Ectodermal cell (in vitro differentiated cells): ENCODE measurements at regions not wholly inside any gene's neighbourhood (a gene's known extent, or its start where the extent isn't known, plus 50 kb on each side); places are given as distances from the start of the nearest gene placed in this dataset.

Source experiments
- H3K27ac ChIP-seq: 2 replicates; pipeline ENCODE4 v1.7.0; 2013; ENCODE audit warnings: mild to moderate bottlenecking, low read depth, low read length; ENCODE audit not compliant: insufficient read depth, poor library complexity, severe bottlenecking
- H3K27me3 ChIP-seq: 2 replicates; pipeline ENCODE4 v1.7.0; 2013; ENCODE audit warnings: mild to moderate bottlenecking, low read length; ENCODE audit not compliant: insufficient read depth, control insufficient read depth, poor library complexity, severe bottlenecking
- H3K36me3 ChIP-seq: one replicate; pipeline ENCODE4 v1.7.0; 2013; ENCODE audit warnings: low read length; ENCODE audit not compliant: control insufficient read depth, insufficient read depth
- H3K4me1 ChIP-seq: one replicate; pipeline ENCODE4 v1.7.0; 2013; ENCODE audit warnings: low read length; ENCODE audit not compliant: control insufficient read depth, insufficient read depth
- H3K4me3 ChIP-seq: 2 replicates; pipeline ENCODE4 v1.7.0; 2013; ENCODE audit warnings: low read depth, low read length, control low read depth; ENCODE audit not compliant: insufficient read depth
- H3K9me3 ChIP-seq: 2 replicates; pipeline ENCODE4 v1.7.0; 2013; ENCODE audit warnings: mild to moderate bottlenecking, low read length, moderate library complexity; ENCODE audit not compliant: control insufficient read depth
- WGBS, 2 experiments: methylation state at CpG; one replicate each; pipeline ENCODE4 v1.1.7; 2013; ENCODE audit warnings: missing lambda C conversion rate in 2 of 2; 5-methylcytosine and 5-hydroxymethylcytosine counted together

GRCh38 chr4:124306352-124306751 is 406.2 kb downstream of the ANKRD50 start:
- Histone ChIP-seq H3K36me3 (no peaks in the 10 kb centered on the region), H3K4me3 (no peak overlapping the region), H3K27ac (no peak overlapping the region), H3K27me3 (no peaks in the 10 kb centered on the region), H3K4me1 (no peaks in the 10 kb centered on the region), H3K9me3 (no peaks in the 10 kb centered on the region)
- WGBS, 2 experiments = 79 to 92% methylated on average over 1 of the region's 1 CpG

DNA sequence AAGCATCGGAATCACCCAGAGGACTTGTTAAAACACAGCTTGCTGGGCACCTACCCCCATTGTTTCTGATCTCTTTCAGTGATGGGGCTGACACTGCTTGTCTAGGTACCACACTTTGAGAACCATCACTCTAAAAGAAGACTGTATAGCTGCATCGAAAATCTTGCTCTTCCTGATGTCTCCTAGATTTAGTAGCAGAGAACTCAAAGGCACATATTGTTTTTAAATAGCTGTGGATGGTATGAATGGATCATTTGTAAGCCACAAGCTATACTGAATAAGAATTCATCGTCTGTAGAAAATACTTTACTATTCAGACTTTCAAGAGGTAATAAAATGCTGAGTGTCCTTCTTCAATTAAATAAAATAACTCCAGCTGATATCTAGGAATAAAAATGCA is 405.4 kb downstream of the ANKRD50 start:
- H3K36me3 ChIP-seq = no peaks in the 10 kb centered on the region
- no peaks in the 10 kb centered on the region for H3K9me3 ChIP-seq
- H3K27ac ChIP-seq = no peak overlapping the region
- H3K4me1 ChIP-seq = no peaks in the 10 kb centered on the region
- H3K27me3 ChIP-seq = no peaks in the 10 kb centered on the region
- WGBS, 2 experiments = 80 to 96% methylated on average over 2 of the region's 3 CpGs
- H3K4me3 ChIP-seq = no peak overlapping the region

- 86 to 100% methylated on average over 1 of the region's 1 CpG for WGBS, 2 experiments
- Histone ChIP-seq H3K27me3 (no peaks in the 10 kb centered on the region), H3K9me3 (no peaks in the 10 kb centered on the region), H3K4me3 (no peak overlapping the region), H3K4me1 (no peaks in the 10 kb centered on the region), H3K36me3 (no peaks in the 10 kb centered on the region), H3K27ac (no peak overlapping the region)
Measured at GRCh38 chr4:124318292-124318691, 394.2 kb downstream of the ANKRD50 start.

DNA sequence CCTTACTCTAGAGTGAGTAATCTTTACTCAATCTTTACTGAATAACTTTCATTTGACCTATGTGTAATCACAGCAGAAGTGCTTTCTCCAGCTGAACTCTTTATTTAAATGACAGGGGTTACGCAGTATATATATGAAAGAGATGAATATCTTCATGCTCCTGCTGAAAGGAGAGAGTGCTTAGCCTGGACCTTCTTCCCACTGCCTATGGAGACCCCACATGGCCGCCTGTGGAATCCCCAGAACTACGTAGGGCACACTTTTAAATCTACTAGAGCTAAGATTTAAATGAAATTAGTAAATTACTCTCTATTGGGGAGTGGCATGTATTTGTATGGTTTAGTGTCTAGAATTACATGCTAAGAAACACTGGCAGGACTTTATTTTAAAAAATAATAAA is 391.2 kb downstream of the ANKRD50 start:
- Histone ChIP-seq H3K27me3 (no peaks in the 10 kb centered on the region), H3K4me1 (no peaks in the 10 kb centered on the region), H3K27ac (no peak overlapping the region), H3K36me3 (no peaks in the 10 kb centered on the region), H3K4me3 (no peak overlapping the region), H3K9me3 (no peaks in the 10 kb centered on the region)
- WGBS, 2 experiments = 57 to 71% methylated on average over 2 to 3 of the region's 3 CpGs

- no peak overlapping the region for H3K4me3 ChIP-seq
- no peaks in the 10 kb centered on the region for H3K36me3 ChIP-seq
- no peak overlapping the region for H3K27ac ChIP-seq
- WGBS, 2 experiments = 67 to 84% methylated on average over 5 to 8 of the region's 8 CpGs
- H3K4me1 ChIP-seq = no peaks in the 10 kb centered on the region
- no peaks in the 10 kb centered on the region for H3K27me3 ChIP-seq
- H3K9me3 ChIP-seq = no peaks in the 10 kb centered on the region
Measured at GRCh38 chr4:124322234-124323065, 390.1 kb downstream of the ANKRD50 start.

DNA sequence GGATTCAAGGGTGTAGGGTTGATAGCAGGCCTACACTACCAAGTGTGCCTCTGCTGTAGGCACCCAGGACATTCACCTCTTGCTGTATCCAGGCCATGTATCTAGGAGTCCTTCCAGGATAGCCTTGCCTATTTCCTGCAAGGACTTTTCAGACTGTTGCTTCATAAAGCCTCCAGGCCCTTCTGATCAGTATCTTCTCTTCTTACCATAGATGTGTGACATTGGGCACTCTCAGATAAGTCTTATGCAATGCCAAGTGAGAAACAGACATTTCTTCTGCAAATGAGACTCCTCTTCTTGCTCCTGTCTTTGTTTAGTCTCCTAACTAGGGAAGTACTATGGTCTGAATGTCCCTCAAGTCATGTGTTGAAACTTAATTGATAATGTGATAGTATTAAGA is 386.8 kb downstream of the ANKRD50 start:
- Histone ChIP-seq H3K4me3 (no peak overlapping the region), H3K36me3 (no peaks in the 10 kb centered on the region), H3K27me3 (no peaks in the 10 kb centered on the region), H3K4me1 (no peaks in the 10 kb centered on the region), H3K27ac (no peak overlapping the region), H3K9me3 (no peaks in the 10 kb centered on the region)

GRCh38 chr4:124329134-124329533 is 383.4 kb downstream of the ANKRD50 start:
- Histone ChIP-seq H3K36me3 (no peaks in the 10 kb centered on the region), H3K27me3 (no peaks in the 10 kb centered on the region), H3K27ac (no peak overlapping the region), H3K4me1 (no peaks in the 10 kb centered on the region), H3K9me3 (no peaks in the 10 kb centered on the region), H3K4me3 (no peak overlapping the region)

- Histone ChIP-seq H3K27ac (no peak overlapping the region), H3K4me1 (no peaks in the 10 kb centered on the region), H3K36me3 (no peaks in the 10 kb centered on the region), H3K4me3 (no peak overlapping the region), H3K27me3 (no peaks in the 10 kb centered on the region), H3K9me3 (no peaks in the 10 kb centered on the region)
- WGBS, 2 experiments = 92 to 95% methylated on average over 2 to 3 of the region's 3 CpGs
Measured at GRCh38 chr4:124330045-124330444, 382.5 kb downstream of the ANKRD50 start.

DNA sequence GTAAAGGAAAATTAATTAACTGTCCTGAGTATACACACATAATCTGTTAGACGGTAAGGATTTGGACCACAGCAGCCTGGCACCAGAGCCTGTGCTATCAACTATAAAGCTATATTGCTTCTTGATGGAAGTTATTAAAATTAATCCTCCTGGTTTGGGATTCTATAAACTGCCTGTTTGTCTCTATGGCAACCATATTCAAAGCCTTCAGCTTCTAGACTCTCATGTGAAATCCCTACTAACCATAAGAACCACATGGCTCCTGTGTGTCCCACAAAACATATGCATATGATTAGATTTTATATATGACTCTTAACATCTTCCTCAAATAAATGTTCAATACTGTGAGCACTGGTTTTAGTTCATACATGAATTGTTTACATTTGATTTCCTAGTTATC is 380.8 kb downstream of the ANKRD50 start:
- no peak overlapping the region for H3K4me3 ChIP-seq
- H3K4me1 ChIP-seq = no peaks in the 10 kb centered on the region
- no peaks in the 10 kb centered on the region for H3K9me3 ChIP-seq
- no peak overlapping the region for H3K27ac ChIP-seq
- no peaks in the 10 kb centered on the region for H3K36me3 ChIP-seq
- whole genome bisulfite sequencing, 2 experiments = 100% methylated on average over 1 of the region's 1 CpG; no CpG with 5 or more reads in 1 of the 2 experiments
- no peaks in the 10 kb centered on the region for H3K27me3 ChIP-seq

GRCh38 chr4:124333466-124333865 is 379.1 kb downstream of the ANKRD50 start:
- H3K27me3 ChIP-seq = no peaks in the 10 kb centered on the region
- H3K27ac ChIP-seq = no peak overlapping the region
- no peaks in the 10 kb centered on the region for H3K36me3 ChIP-seq
- H3K4me1 ChIP-seq = no peaks in the 10 kb centered on the region
- no peaks in the 10 kb centered on the region for H3K9me3 ChIP-seq
- 86 to 89% methylated on average over 3 of the region's 4 CpGs for WGBS, 2 experiments
- H3K4me3 ChIP-seq = no peak overlapping the region
